NCI-H82 treated with DMSO at 0.1 percent for 48 hours (cell line): ENCODE measurements at regions not wholly inside any gene's neighbourhood (a gene's known extent, or its start where the extent isn't known, plus 50 kb on each side); places are given as distances from the start of the nearest gene placed in this dataset.

Source experiments
- DNase-seq: peaks from one replicate; lab custom pipeline; 2025; ENCODE audit not compliant: unreplicated experiment; lab: John Stamatoyannopoulos, UW

GRCh38 chr3:4021162-4021561, 221.9 kb downstream of the LRRN1 start:
- DNase-seq, result no peak

- DNase-seq, result no peak
Observed at GRCh38 chr3:4029135-4029534, 229.9 kb downstream of the LRRN1 start.

- DNase-seq, result no peak
Observed at GRCh38 chr3:4030624-4031023, 231.4 kb downstream of the LRRN1 start.

- no peak for DNase-seq
Observed at GRCh38 chr3:4033296-4033695, 234.1 kb downstream of the LRRN1 start.

GRCh38 chr3:4036046-4036445, 236.8 kb downstream of the LRRN1 start:
- no peak for DNase-seq

- DNase-seq, result no peak
Observed at GRCh38 chr3:4038351-4038750, 239.1 kb downstream of the LRRN1 start.

GRCh38 chr3:4042070-4042469, 242.8 kb downstream of the LRRN1 start:
- no peak for DNase-seq

- DNase-seq, result no peak
Observed at GRCh38 chr3:4042869-4043268, 243.6 kb downstream of the LRRN1 start.

GRCh38 chr3:4043867-4044575, 244.8 kb downstream of the LRRN1 start:
- DNase-seq, result no peak

GRCh38 chr3:4044619-4045018, 245.4 kb downstream of the LRRN1 start:
- DNase-seq, result no peak

GRCh38 chr3:4045756-4046155, 246.5 kb downstream of the LRRN1 start:
- DNase-seq, result no peak

- DNase-seq, result no peak
Observed at GRCh38 chr3:4047366-4047765, 248.1 kb downstream of the LRRN1 start.

- DNase-seq, result no peak
Observed at GRCh38 chr3:4052706-4053105, 250.5 kb upstream of the SETMAR start.

- DNase-seq, result no peak
Observed at GRCh38 chr3:4053975-4054374, 249.2 kb upstream of the SETMAR start.

- DNase-seq, result no peak
Observed at GRCh38 chr3:4060064-4060463, 243.1 kb upstream of the SETMAR start.

GRCh38 chr3:4060603-4061002, 242.6 kb upstream of the SETMAR start:
- DNase-seq, result no peak

- DNase-seq, result no peak
Observed at GRCh38 chr3:4061195-4061594, 242.0 kb upstream of the SETMAR start.

- DNase-seq, result no peak
Observed at GRCh38 chr3:4061783-4062360, 241.3 kb upstream of the SETMAR start.

- DNase-seq, result no peak
Observed at GRCh38 chr3:4062621-4063020, 240.5 kb upstream of the SETMAR start.

GRCh38 chr3:4063916-4064574, 239.1 kb upstream of the SETMAR start:
- DNase-seq, result no peak

GRCh38 chr3:4065085-4065484, 238.1 kb upstream of the SETMAR start:
- no peak for DNase-seq

- no peak for DNase-seq
Observed at GRCh38 chr3:4065554-4065953, 237.6 kb upstream of the SETMAR start.
